ENCODE measurements at regions not wholly inside any gene's neighbourhood (a gene's known extent, or its start where the extent isn't known, plus 50 kb on each side); places are given as distances from the start of the nearest gene placed in this dataset.

DNA sequence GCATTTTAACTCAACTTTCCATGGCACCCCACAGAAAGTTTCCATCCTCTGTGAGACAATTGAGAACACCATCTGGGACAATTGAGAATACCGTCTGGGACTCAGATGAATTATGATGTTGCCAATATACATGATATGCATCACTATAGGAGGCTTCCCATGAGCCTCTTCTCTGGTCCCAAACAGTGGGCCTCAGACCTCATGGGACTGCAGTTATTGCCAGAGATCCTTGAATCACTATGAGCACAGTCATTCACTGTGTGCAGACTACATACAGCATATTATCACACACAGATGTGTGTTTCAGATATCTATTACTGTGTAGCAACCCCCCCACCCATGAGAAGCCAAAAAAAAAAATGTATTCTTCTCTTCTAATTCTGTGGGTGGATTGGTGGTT is 134.4 kb downstream of the GXYLT1 start:
- H3K27me3 ChIP-seq (ENCODE audit: low read depth), result no peaks in the 10 kb centered on the region
- no peak for DNase-seq
- intact Hi-C loops (cut with micrococcal nuclease), result no loop called here
- TF ChIP-seq, protein P1, sequence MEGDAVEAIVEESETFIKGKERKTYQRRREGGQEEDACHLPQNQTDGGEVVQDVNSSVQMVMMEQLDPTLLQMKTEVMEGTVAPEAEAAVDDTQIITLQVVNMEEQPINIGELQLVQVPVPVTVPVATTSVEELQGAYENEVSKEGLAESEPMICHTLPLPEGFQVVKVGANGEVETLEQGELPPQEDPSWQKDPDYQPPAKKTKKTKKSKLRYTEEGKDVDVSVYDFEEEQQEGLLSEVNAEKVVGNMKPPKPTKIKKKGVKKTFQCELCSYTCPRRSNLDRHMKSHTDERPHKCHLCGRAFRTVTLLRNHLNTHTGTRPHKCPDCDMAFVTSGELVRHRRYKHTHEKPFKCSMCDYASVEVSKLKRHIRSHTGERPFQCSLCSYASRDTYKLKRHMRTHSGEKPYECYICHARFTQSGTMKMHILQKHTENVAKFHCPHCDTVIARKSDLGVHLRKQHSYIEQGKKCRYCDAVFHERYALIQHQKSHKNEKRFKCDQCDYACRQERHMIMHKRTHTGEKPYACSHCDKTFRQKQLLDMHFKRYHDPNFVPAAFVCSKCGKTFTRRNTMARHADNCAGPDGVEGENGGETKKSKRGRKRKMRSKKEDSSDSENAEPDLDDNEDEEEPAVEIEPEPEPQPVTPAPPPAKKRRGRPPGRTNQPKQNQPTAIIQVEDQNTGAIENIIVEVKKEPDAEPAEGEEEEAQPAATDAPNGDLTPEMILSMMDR (IDR thresholded peaks at IDR 0.05; ENCODE audit: borderline replicate concordance), result no peak
- no peak overlapping the region for H3K27ac ChIP-seq (replicated peaks)
- H3K9me3 ChIP-seq (replicated peaks), result no peaks in the 10 kb centered on the region
- no peaks in the 10 kb centered on the region for H3K36me3 ChIP-seq
- H3K4me1 ChIP-seq, result no peaks in the 10 kb centered on the region
- no peak overlapping the region for H3K4me3 ChIP-seq

DNA sequence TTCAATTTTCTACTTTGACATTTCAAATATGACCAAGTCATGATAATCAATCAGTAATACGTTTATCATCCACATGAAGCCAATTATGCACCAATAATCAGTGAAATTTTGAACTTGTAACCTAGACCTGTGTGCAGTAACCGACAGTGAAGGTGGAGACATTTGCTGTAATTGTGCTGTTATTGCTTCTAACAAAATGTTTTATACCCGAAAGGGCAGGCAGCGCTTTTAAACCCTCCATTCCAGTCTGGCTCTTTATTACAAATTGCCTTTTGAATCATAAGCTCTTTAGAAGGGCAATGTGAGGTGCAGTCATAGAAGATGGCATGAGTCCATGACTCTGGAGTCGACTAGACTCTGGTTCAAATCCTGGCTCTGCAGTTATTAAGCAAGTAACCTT is 135.7 kb downstream of the GXYLT1 start:
- no peaks in the 10 kb centered on the region for H3K27me3 ChIP-seq (ENCODE audit: low read depth)
- no peak overlapping the region for H3K27ac ChIP-seq (replicated peaks)
- intact Hi-C loops (cut with micrococcal nuclease), result no loop called here
- no peaks in the 10 kb centered on the region for H3K4me1 ChIP-seq
- DNase-seq, result no peak
- TF ChIP-seq, protein P1 (IDR thresholded peaks at IDR 0.05; ENCODE audit: borderline replicate concordance), result no peak
- no peak overlapping the region for H3K4me3 ChIP-seq
- no peaks in the 10 kb centered on the region for H3K36me3 ChIP-seq
- no peaks in the 10 kb centered on the region for H3K9me3 ChIP-seq (replicated peaks)

DNA sequence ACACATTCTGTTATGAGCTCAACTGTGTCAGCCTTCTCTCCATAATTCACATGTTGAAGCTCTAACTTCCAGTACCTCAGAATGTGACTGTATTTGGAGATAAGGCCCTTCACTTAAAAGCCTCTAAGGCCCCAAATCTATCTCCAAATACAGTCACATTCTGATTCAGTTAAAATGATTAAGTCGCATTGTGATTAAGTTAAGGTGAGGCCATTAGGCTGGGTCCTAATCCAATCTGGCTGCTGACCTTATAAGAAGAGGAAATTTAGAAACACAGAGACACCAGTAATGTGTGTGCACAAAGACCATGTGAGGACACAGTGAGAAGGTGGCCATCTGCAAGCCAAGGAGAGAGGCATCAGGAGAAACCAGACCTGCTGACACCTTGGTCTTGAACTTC is 141.6 kb downstream of the GXYLT1 start:
- Histone ChIP-seq H3K4me3 (no peak overlapping the region), H3K9me3 (replicated peaks) (no peaks in the 10 kb centered on the region), H3K27ac (replicated peaks) (no peak overlapping the region), H3K36me3 (no peaks in the 10 kb centered on the region), H3K4me1 (no peaks in the 10 kb centered on the region), H3K27me3 (ENCODE audit: low read depth) (no peaks in the 10 kb centered on the region)
- intact Hi-C loops (cut with micrococcal nuclease), result no loop called here
- TF ChIP-seq, protein P1 (IDR thresholded peaks at IDR 0.05; ENCODE audit: borderline replicate concordance), result no peak
- DNase-seq, result no peak

DNA sequence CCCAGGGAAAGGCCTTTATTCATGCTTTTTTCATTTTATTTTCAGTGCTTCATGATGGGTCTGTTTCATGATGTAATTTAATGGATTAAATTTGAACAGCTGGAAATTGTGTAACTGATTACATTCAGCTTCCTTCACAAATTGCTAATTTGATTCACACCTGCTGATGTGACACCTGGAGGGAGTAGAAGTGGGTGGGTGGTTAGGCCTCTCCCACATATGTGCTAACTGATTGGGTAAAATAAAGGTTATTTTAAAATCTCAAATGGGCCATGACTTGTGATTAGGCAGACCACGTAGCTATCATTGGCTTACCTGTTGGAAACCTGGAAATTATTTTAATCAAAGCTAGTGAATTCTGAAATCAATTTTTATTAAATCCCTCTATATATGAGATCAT is 142.1 kb downstream of the GXYLT1 start:
- H3K4me1 ChIP-seq, result no peaks in the 10 kb centered on the region
- H3K36me3 ChIP-seq, result no peaks in the 10 kb centered on the region
- no peak overlapping the region for H3K4me3 ChIP-seq
- H3K27ac ChIP-seq (replicated peaks), result no peak overlapping the region
- TF ChIP-seq, protein P1 (IDR thresholded peaks at IDR 0.05; ENCODE audit: borderline replicate concordance), result no peak
- H3K27me3 ChIP-seq (ENCODE audit: low read depth), result no peaks in the 10 kb centered on the region
- intact Hi-C loops (cut with micrococcal nuclease), result no loop called here
- H3K9me3 ChIP-seq (replicated peaks), result no peaks in the 10 kb centered on the region
- no peak for DNase-seq

DNA sequence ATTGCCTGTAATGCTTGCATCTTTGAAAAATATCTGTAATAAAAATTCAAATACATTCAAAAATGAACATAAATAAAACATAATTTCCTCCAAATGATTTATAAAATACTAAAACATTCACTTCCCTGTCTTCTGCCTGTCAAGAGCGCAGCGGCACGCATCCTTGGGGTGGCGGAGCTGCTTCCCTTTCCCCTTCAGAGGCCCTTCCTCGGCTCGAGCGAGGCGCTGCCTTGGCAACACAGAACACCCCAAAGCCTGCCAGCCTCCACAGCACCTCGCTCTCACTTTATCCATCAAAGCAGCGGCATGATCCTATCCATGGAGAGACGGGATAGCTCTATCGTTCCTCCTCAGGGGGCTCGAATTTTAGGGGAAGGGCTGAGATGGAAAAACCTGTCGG is 146.2 kb downstream of the GXYLT1 start:
- Histone ChIP-seq H3K27me3 (ENCODE audit: low read depth) (no peaks in the 10 kb centered on the region), H3K27ac (replicated peaks) (no peak overlapping the region), H3K4me1 (no peaks in the 10 kb centered on the region), H3K9me3 (replicated peaks) (no peaks in the 10 kb centered on the region), H3K36me3 (no peaks in the 10 kb centered on the region), H3K4me3 (no peak overlapping the region)
- intact Hi-C loops (cut with micrococcal nuclease), result no loop called here
- TF ChIP-seq, protein P1 (IDR thresholded peaks at IDR 0.05; ENCODE audit: borderline replicate concordance), result no peak
- DNase-seq, result no peak

DNA sequence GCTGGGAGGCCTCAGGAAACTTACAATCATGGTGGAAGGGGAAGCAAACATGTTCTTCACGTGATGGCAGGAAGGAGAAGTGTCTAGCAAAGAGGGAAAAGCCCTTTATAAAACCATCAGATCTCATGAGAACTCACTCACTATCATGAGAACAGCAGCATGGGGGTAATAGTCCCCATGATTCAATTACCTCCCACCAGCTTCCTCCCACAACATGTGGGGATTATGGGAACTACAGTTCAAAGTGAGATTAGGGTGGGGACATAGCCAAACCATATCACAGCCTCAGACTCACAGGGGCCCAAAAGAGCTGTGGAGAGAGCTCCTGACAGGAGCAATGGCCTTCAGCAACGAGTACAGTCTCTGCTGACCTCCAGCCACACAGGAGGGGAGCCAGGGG is 151.4 kb downstream of the GXYLT1 start:
- TF ChIP-seq, protein P1 (IDR thresholded peaks at IDR 0.05; ENCODE audit: borderline replicate concordance), result no peak
- Histone ChIP-seq H3K27me3 (ENCODE audit: low read depth) (no peaks in the 10 kb centered on the region), H3K36me3 (no peaks in the 10 kb centered on the region), H3K9me3 (replicated peaks) (peaks cover 11% of the 10 kb centered on the region), H3K4me3 (no peak overlapping the region), H3K4me1 (no peaks in the 10 kb centered on the region), H3K27ac (replicated peaks) (no peak overlapping the region)
- no peak for DNase-seq
- intact Hi-C loops (cut with micrococcal nuclease), result no loop called here
